ENCODE measurements at regions not wholly inside any gene's neighbourhood (a gene's known extent, or its start where the extent isn't known, plus 50 kb on each side); places are given as distances from the start of the nearest gene placed in this dataset.

DNA sequence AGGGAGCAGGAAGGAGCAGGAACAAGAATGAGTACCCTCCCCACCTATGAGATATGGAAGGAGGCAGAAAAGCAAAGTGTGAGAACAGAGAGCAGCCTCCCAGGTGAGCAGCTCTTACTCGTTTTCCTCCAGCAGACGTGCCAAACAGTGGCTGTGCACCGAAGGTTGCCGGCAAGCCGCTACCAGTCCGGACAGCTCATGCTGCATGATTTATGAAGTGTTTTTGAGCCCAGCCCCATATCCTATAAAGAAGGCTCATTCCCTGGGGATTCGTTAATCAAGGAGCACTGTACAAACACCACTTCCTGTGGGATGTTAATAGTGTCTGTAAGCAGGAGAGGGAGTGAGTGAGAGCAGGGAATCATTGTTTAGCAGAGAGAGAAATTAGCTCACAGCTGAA, 118.3 kb upstream of the FOXB1 start:
- no peaks in the 10 kb centered on the region for H3K36me3 ChIP-seq (ENCODE audit: insufficient read depth, low read length)
- no peaks in the 10 kb centered on the region for H4K20me1 ChIP-seq (ENCODE audit: insufficient read depth, low read length)
- no peak overlapping the region for H3K9ac ChIP-seq (ENCODE audit: low read depth, low read length)
- no peaks in the 10 kb centered on the region for H3K79me2 ChIP-seq (ENCODE audit: insufficient read depth, low read length)
- no peak overlapping the region for H2AFZ ChIP-seq (ENCODE audit: low read depth, low read length)
- H3K4me1 ChIP-seq (ENCODE audit: insufficient read depth, low read length): no peaks in the 10 kb centered on the region
- ATAC-seq (ENCODE audit: insufficient read depth, low read depth): no peak
- no peak overlapping the region for H3K4me3 ChIP-seq (ENCODE audit: low read depth in 1 of 2, low read length in 2 of 2)
- DNase-seq: no peak
- H3K27me3 ChIP-seq (ENCODE audit: insufficient read depth, low read length, poor library complexity): no peaks in the 10 kb centered on the region
- no peak overlapping the region for H3K27ac ChIP-seq (ENCODE audit: low read length)
- TF ChIP-seq, protein P1, sequence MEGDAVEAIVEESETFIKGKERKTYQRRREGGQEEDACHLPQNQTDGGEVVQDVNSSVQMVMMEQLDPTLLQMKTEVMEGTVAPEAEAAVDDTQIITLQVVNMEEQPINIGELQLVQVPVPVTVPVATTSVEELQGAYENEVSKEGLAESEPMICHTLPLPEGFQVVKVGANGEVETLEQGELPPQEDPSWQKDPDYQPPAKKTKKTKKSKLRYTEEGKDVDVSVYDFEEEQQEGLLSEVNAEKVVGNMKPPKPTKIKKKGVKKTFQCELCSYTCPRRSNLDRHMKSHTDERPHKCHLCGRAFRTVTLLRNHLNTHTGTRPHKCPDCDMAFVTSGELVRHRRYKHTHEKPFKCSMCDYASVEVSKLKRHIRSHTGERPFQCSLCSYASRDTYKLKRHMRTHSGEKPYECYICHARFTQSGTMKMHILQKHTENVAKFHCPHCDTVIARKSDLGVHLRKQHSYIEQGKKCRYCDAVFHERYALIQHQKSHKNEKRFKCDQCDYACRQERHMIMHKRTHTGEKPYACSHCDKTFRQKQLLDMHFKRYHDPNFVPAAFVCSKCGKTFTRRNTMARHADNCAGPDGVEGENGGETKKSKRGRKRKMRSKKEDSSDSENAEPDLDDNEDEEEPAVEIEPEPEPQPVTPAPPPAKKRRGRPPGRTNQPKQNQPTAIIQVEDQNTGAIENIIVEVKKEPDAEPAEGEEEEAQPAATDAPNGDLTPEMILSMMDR (IDR thresholded peaks at IDR 0.05; ENCODE audit: borderline replicate concordance, extremely low read depth, low read length, poor library complexity, severe bottlenecking): no peak
- TF ChIP-seq EZH2 (IDR thresholded peaks at IDR 0.05; ENCODE audit: borderline replicate concordance, low read depth, low read length, severe bottlenecking): no peak
- no peak overlapping the region for H3K4me2 ChIP-seq (ENCODE audit: insufficient read depth, low read length)
- no peaks in the 10 kb centered on the region for H3K9me3 ChIP-seq (ENCODE audit: insufficient read depth, low read length, severe bottlenecking)

DNA sequence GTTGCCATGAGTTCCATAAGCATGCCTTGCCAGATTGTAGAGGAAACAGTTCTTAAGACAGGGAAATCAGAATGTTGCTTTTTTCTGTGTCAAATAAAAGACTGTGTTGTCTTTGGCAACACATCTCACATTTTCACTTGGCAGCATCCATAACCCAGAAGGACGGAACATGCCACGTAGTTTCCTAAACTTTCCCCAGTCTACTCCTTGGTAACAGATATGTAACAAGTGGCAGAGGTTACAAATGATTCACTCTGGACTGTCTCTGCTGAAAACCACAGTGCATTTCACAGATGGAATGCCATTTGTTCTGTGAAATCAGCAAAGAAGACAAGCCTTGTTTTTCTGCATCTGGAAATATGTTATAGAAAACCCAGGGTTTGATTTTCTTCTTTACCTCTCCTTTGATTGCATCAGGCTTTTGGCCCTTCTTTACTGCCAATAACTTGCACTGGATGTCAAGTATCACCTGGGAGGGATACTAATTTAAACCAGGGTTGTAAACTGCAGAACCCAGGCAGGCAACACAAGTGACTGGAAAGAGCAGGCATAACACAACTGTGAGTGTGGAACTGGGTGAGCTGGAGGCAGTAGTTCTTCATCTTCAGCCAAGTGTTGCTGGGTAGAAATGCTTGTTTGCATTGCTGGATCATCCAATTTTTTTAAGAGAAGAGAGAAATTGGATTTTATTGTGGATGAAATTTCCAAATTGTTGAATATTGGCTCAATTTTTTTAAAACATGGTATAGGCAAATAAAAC, 124.4 kb upstream of the FOXB1 start:
- H2AFZ ChIP-seq (ENCODE audit: low read depth, low read length): no peak overlapping the region
- H4K20me1 ChIP-seq (ENCODE audit: insufficient read depth, low read length): no peaks in the 10 kb centered on the region
- no peak for TF ChIP-seq EZH2 (IDR thresholded peaks at IDR 0.05; ENCODE audit: borderline replicate concordance, low read depth, low read length, severe bottlenecking)
- TF ChIP-seq, protein P1 (IDR thresholded peaks at IDR 0.05; ENCODE audit: borderline replicate concordance, extremely low read depth, low read length, poor library complexity, severe bottlenecking): no peak
- no peaks in the 10 kb centered on the region for H3K4me1 ChIP-seq (ENCODE audit: insufficient read depth, low read length)
- peaks cover 6% of the 10 kb centered on the region for H3K27me3 ChIP-seq (ENCODE audit: insufficient read depth, low read length, poor library complexity)
- DNase-seq (no peak), ATAC-seq (ENCODE audit: insufficient read depth, low read depth) (no peak)
- no peak overlapping the region for H3K27ac ChIP-seq (ENCODE audit: low read length)
- no peak overlapping the region for H3K4me3 ChIP-seq (ENCODE audit: low read depth in 1 of 2, low read length in 2 of 2)
- no peaks in the 10 kb centered on the region for H3K79me2 ChIP-seq (ENCODE audit: insufficient read depth, low read length)
- no peak overlapping the region for H3K4me2 ChIP-seq (ENCODE audit: insufficient read depth, low read length)
- no peaks in the 10 kb centered on the region for H3K36me3 ChIP-seq (ENCODE audit: insufficient read depth, low read length)
- H3K9ac ChIP-seq (ENCODE audit: low read depth, low read length): no peak overlapping the region
- no peaks in the 10 kb centered on the region for H3K9me3 ChIP-seq (ENCODE audit: insufficient read depth, low read length, severe bottlenecking)

DNA sequence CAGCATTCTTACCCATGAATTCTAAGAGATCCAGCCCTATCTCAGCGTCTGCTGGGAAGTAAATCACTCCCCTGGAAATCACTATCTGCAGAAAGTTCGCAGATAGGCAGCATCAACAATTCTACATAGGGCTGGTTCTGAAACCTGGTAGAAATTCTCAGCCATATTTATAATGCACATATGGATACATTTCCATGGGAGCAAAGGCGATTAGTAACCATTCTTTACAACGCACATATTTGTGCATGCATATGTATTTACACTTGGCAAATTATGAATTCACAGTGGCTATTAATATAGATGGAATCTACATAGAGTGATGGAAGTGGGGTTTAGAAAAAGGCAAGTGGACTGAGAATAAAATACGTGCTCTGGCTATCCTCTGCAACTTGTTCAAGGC, 128.0 kb upstream of the FOXB1 start:
- Histone ChIP-seq H4K20me1 (ENCODE audit: insufficient read depth, low read length) (no peaks in the 10 kb centered on the region), H3K4me1 (ENCODE audit: insufficient read depth, low read length) (no peaks in the 10 kb centered on the region), H2AFZ (ENCODE audit: low read depth, low read length) (no peak overlapping the region), H3K4me2 (ENCODE audit: insufficient read depth, low read length) (no peak overlapping the region), H3K27me3 (ENCODE audit: insufficient read depth, low read length, poor library complexity) (peaks cover 6% of the 10 kb centered on the region), H3K4me3 (ENCODE audit: low read depth in 1 of 2, low read length in 2 of 2) (no peak overlapping the region), H3K79me2 (ENCODE audit: insufficient read depth, low read length) (no peaks in the 10 kb centered on the region), H3K9ac (ENCODE audit: low read depth, low read length) (no peak overlapping the region), H3K36me3 (ENCODE audit: insufficient read depth, low read length) (no peaks in the 10 kb centered on the region), H3K27ac (ENCODE audit: low read length) (no peak overlapping the region), H3K9me3 (ENCODE audit: insufficient read depth, low read length, severe bottlenecking) (no peaks in the 10 kb centered on the region)
- ATAC-seq (ENCODE audit: insufficient read depth, low read depth) (no peak), DNase-seq (no peak)
- TF ChIP-seq EZH2 (IDR thresholded peaks at IDR 0.05; ENCODE audit: borderline replicate concordance, low read depth, low read length, severe bottlenecking): no peak
- TF ChIP-seq, protein P1 (IDR thresholded peaks at IDR 0.05; ENCODE audit: borderline replicate concordance, extremely low read depth, low read length, poor library complexity, severe bottlenecking): no peak
